K562 (cell line): ENCODE measurements at regions not wholly inside any gene's neighbourhood (a gene's known extent, or its start where the extent isn't known, plus 50 kb on each side); places are given as distances from the start of the nearest gene placed in this dataset.
A peak's percentile ranks its signal among the peaks of the same experiment; 100 is the strongest.

Experiments
- ATAC-seq: fragments of 200-7000 bp; cut with Tn5 transposase; 3 replicates; pipeline ENCODE4 v1.9.1; 2020; ENCODE audit warnings: moderate library complexity
- BruUV-seq: library from RNA; stranded (reverse); fragments of 400-500 nt; replicated peaks from 2 replicates; lab custom pipeline; 2021; lab: Mats Ljungman, UMichigan
- CTCF ChIA-PET: fragments of 300-600 bp; formaldehyde crosslinking; extraction: SDS; loops from one replicate; lab custom pipeline; 2021; ENCODE audit warnings: low intra/inter-chr PET ratio; lab: Yijun Ruan, JAX
- POLR2A ChIA-PET: fragments of 300-600, 350-650 bp; sonication (Branson Sonifier 250); formaldehyde crosslinking; extraction: SDS; loops from one replicate; lab custom pipeline; 2021; ENCODE audit warnings: antibody characterized with exemption, inconsistent platforms; lab: Yijun Ruan, JAX
- DNase-seq, 4 experiments: peaks; one replicate each; pipeline versions ENCODE4 v3.0.0 to v3.0.0-alpha.2; 2011 to 2018; ENCODE audit warnings: low spot score in 3 of 4, mixed read lengths in 3 of 4; ENCODE audit errors: extremely low read depth in 1 of 4
- FAIRE-seq: peaks from 2 replicates; lab custom pipeline; 2011; peaks lifted over from hg19 to GRCh38; lab: Jason Lieb, UNC
- H2AFZ ChIP-seq: 2 replicates; pipeline ENCODE4 v1.6.0; 2011; ENCODE audit warnings: low read depth, low read length, control low read depth, inconsistent platforms
- H3K27ac ChIP-seq: fragments of 200-600 bp; 3 replicates; pipeline ENCODE4 v1.8.0; 2011; ENCODE audit warnings: low read depth, mild to moderate bottlenecking, control low read depth, inconsistent platforms, low read length, moderate library complexity, mixed read lengths; ENCODE audit errors: extremely low read depth
- H3K27me3 ChIP-seq, 2 experiments: fragments of 300-600 bp in 1 of 2; 2 replicates in 1 of 2; 3 replicates in 1 of 2; pipeline versions ENCODE4 v1.6.0 to v1.8.0; 2011; ENCODE audit warnings: inconsistent platforms in 2 of 2, low read length in 2 of 2, mild to moderate bottlenecking in 1 of 2, mixed read lengths in 1 of 2, moderate library complexity in 1 of 2; ENCODE audit not compliant: control insufficient read depth in 2 of 2, insufficient read depth in 2 of 2
- H3K36me3 ChIP-seq: fragments of 300-600 bp; 3 replicates; pipeline ENCODE4 v1.8.0; 2011; ENCODE audit warnings: mild to moderate bottlenecking, low read length, inconsistent platforms; ENCODE audit not compliant: control insufficient read depth, insufficient read depth
- H3K4me1 ChIP-seq, 2 experiments: fragments of 200-600 bp in 1 of 2; replicated peaks in 1 of 2; 2 replicates in 1 of 2; 3 replicates in 1 of 2; pipeline versions ENCODE4 v1.5.1 to v1.8.0; 2011; ENCODE audit warnings: inconsistent platforms in 2 of 2, low read length in 2 of 2, mild to moderate bottlenecking in 1 of 2, mixed read lengths in 1 of 2, moderate library complexity in 1 of 2; ENCODE audit not compliant: control insufficient read depth in 2 of 2, insufficient read depth in 2 of 2
- H3K4me2 ChIP-seq: 2 replicates; pipeline ENCODE4 v1.6.1; 2011; ENCODE audit warnings: low read length, control low read depth, inconsistent platforms, mixed read lengths; ENCODE audit not compliant: insufficient read depth
- H3K4me3 ChIP-seq: fragments of 200-600 bp; sonication (generic), shearing (Covaris generic); 2 replicates; pipeline ENCODE4 v1.5.1; 2016; ENCODE audit warnings: control low read depth, inconsistent platforms
- H3K79me2 ChIP-seq: fragments of 200-600 bp; 3 replicates; pipeline ENCODE4 v1.8.0; 2011; ENCODE audit warnings: low read length, inconsistent platforms; ENCODE audit not compliant: control insufficient read depth, insufficient read depth
- H3K9ac ChIP-seq, 2 experiments: 2 replicates each; pipeline versions ENCODE4 v1.6.0 to v1.6.1; 2011; ENCODE audit warnings: low read depth in 2 of 2, low read length in 2 of 2, control low read depth in 1 of 2, inconsistent platforms in 1 of 2, mild to moderate bottlenecking in 1 of 2, mixed read lengths in 1 of 2; ENCODE audit not compliant: insufficient read depth in 1 of 2
- H3K9me1 ChIP-seq: one replicate; pipeline ENCODE4 v1.6.0; 2011; ENCODE audit warnings: inconsistent platforms, mild to moderate bottlenecking, low read length, moderate library complexity; ENCODE audit not compliant: control insufficient read depth, insufficient read depth
- H3K9me3 ChIP-seq: replicated peaks from 2 replicates; pipeline ENCODE4 v1.5.1; 2011; ENCODE audit warnings: low read depth, low read length, inconsistent platforms; ENCODE audit not compliant: control insufficient read depth, insufficient read depth
- H4K20me1 ChIP-seq: replicated peaks from 2 replicates; pipeline ENCODE4 v1.6.1; 2011; ENCODE audit warnings: low read length, inconsistent platforms, mixed read lengths; ENCODE audit not compliant: control insufficient read depth, insufficient read depth
- MAFG ChIP-seq: fragments of 450-650 bp; conservative IDR thresholded peaks from 2 replicates; pipeline ENCODE4 v1.6.1; 2016; ENCODE audit warnings: missing genetic modification characterization, missing compliant biosample characterization
- RAD21 ChIP-seq, 2 experiments: fragments of 250-450 bp in 1 of 2; fragments of 450-650 bp in 1 of 2; sonication (Bioruptor Pico) in 1 of 2; formaldehyde crosslinking in 1 of 2; IDR thresholded peaks in 1 of 2; conservative IDR thresholded peaks in 1 of 2; 2 replicates each; pipeline versions ENCODE4 v1.4.0 to v1.8.0; 2020 to 2022; ENCODE audit warnings: mild to moderate bottlenecking in 2 of 2, moderate library complexity in 1 of 2
- ZNF24 ChIP-seq: fragments of 450-650 bp; IDR thresholded peaks from 2 replicates; pipeline ENCODE4 v1.6.1; 2016
- WGBS: fragments of 100-300 bp; shearing (Covaris generic); methylation state at CpG from one replicate; pipeline ENCODE4 v1.1.6; 2016; ENCODE audit warnings: low coverage, mixed read lengths; ENCODE audit not compliant: insufficient coverage; ENCODE audit errors: missing lambda C conversion rate; 5-methylcytosine and 5-hydroxymethylcytosine counted together
- in situ Hi-C: fragments of 300-500 bp; cut with MboI; formaldehyde crosslinking; loops from 4 replicates; pipeline ENCODE4 v1.15.0; 2018; ENCODE audit warnings: inconsistent platforms, mixed read lengths
- intact Hi-C: fragments of 100-400 bp; cut with micrococcal nuclease; formaldehyde crosslinking; loops from 2 replicates; pipeline ENCODE4 v1.14.2; 2022
- TF ChIP-seq, protein P1 (sequence below), 3 experiments: IDR thresholded peaks in 2 of 3; conservative IDR thresholded peaks in 1 of 3; 2 replicates each; pipeline ENCODE4 v1.5.1; 2011 to 2012; ENCODE audit warnings: low read length in 3 of 3, mild to moderate bottlenecking in 3 of 3, control low read depth in 2 of 3, improper control_type of control experiment in 1 of 3, inconsistent platforms in 1 of 3, low read depth in 1 of 3, mixed read lengths in 1 of 3, moderate library complexity in 1 of 3; ENCODE audit not compliant: insufficient read depth in 2 of 3
- TF ChIP-seq, protein P2 (sequence below), 2 experiments: fragments of 450-650 bp; formaldehyde crosslinking in 1 of 2; IDR thresholded peaks; 2 replicates each; pipeline versions ENCODE4 v1.4.0 to v1.6.1; 2014 to 2020; ENCODE audit warnings: mild to moderate bottlenecking in 2 of 2, borderline replicate concordance in 1 of 2, low read depth in 1 of 2
- TF ChIP-seq, protein P3 (sequence below): sonication (generic); formaldehyde crosslinking; IDR thresholded peaks from 2 replicates; pipeline ENCODE4 v1.8.0; 2022; ENCODE audit warnings: missing genetic modification reagents, mild to moderate bottlenecking, borderline replicate concordance

DNA sequence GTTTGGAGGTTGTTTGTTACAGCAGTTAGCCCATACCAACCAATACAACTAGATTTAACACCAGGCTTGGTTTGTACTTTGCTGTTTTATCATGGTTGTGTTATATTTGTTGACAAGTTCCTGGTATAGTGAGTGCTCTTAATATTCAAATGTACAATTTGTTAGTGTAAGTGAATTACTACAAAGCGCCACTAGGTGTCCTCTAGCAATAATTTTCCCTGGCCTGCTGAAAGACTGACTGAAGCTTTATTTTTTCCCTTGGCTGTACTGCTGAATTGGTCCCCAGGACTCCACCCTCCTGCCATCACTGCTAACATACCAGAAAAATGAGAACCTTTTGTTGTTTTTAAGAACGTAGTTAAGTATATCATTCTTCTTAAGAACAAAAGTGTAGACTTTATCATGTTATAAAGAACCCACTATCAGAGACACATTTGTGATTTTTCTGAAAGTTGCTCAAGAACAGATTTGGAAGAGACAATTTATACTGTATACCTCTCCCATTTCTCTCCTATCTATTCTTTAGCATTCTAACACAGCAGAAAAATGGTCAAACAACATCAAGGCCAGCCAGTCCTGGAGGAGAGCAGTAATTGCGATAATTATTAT is 75.3 kb upstream of the FAR2 start:
- no TSS peak for BruUV-seq
- Histone ChIP-seq H3K27me3 (no peaks in the 10 kb centered on the region), H4K20me1 (no peaks in the 10 kb centered on the region), H3K36me3 (no peaks in the 10 kb centered on the region), H3K9me3 (no peaks in the 10 kb centered on the region), H3K27ac (no peak overlapping the region), H2AFZ (no peak overlapping the region), H3K9me1 (no peaks in the 10 kb centered on the region), H3K9ac (no peak overlapping the region), H3K4me2 (no peak overlapping the region), H3K79me2 (no peaks in the 10 kb centered on the region), H3K4me3 (no peak overlapping the region), H3K4me1 (no peaks in the 10 kb centered on the region)
- ChIA-PET POLR2A (interaction anchor here (1.3 kb wide), 1 partner anchor 13 kb away, joined by 3 read pairs; no protein-coding TSS in a partner anchor), CTCF (interaction anchor here (0.5 to 1.7 kb wide), 2 partner anchors 244 to 316 kb away, joined by 3 to 13 read pairs; no protein-coding TSS in a partner anchor)
- FAIRE-seq: peak; percentile 73
- TF ChIP-seq RAD21 (CRISPR knock-in tag; conservative IDR thresholded peaks at IDR 0.05 in 1 of 2, IDR thresholded peaks at IDR 0.05 in 1 of 2) (peak; percentile 71), ZNF24 (no peak), MAFG (tag) (no peak)
- TF ChIP-seq, protein P1, sequence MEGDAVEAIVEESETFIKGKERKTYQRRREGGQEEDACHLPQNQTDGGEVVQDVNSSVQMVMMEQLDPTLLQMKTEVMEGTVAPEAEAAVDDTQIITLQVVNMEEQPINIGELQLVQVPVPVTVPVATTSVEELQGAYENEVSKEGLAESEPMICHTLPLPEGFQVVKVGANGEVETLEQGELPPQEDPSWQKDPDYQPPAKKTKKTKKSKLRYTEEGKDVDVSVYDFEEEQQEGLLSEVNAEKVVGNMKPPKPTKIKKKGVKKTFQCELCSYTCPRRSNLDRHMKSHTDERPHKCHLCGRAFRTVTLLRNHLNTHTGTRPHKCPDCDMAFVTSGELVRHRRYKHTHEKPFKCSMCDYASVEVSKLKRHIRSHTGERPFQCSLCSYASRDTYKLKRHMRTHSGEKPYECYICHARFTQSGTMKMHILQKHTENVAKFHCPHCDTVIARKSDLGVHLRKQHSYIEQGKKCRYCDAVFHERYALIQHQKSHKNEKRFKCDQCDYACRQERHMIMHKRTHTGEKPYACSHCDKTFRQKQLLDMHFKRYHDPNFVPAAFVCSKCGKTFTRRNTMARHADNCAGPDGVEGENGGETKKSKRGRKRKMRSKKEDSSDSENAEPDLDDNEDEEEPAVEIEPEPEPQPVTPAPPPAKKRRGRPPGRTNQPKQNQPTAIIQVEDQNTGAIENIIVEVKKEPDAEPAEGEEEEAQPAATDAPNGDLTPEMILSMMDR (IDR thresholded peaks at IDR 0.05 in 2 of 3, conservative IDR thresholded peaks at IDR 0.05 in 1 of 3; ENCODE audit: insufficient read depth in 2 of 3, low read depth in 1 of 3, low read length in 3 of 3): peak; percentile 38 to 68 (median 56); a peak in 5 of 6 replicates
- TF ChIP-seq, protein P2, sequence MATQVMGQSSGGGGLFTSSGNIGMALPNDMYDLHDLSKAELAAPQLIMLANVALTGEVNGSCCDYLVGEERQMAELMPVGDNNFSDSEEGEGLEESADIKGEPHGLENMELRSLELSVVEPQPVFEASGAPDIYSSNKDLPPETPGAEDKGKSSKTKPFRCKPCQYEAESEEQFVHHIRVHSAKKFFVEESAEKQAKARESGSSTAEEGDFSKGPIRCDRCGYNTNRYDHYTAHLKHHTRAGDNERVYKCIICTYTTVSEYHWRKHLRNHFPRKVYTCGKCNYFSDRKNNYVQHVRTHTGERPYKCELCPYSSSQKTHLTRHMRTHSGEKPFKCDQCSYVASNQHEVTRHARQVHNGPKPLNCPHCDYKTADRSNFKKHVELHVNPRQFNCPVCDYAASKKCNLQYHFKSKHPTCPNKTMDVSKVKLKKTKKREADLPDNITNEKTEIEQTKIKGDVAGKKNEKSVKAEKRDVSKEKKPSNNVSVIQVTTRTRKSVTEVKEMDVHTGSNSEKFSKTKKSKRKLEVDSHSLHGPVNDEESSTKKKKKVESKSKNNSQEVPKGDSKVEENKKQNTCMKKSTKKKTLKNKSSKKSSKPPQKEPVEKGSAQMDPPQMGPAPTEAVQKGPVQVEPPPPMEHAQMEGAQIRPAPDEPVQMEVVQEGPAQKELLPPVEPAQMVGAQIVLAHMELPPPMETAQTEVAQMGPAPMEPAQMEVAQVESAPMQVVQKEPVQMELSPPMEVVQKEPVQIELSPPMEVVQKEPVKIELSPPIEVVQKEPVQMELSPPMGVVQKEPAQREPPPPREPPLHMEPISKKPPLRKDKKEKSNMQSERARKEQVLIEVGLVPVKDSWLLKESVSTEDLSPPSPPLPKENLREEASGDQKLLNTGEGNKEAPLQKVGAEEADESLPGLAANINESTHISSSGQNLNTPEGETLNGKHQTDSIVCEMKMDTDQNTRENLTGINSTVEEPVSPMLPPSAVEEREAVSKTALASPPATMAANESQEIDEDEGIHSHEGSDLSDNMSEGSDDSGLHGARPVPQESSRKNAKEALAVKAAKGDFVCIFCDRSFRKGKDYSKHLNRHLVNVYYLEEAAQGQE (IDR thresholded peaks at IDR 0.05; ENCODE audit: borderline replicate concordance): peak; percentile 34; the same call in 1 of the 2 replicates
- TF ChIP-seq, protein P2 (CRISPR knock-in tag; IDR thresholded peaks at IDR 0.05; ENCODE audit: low read depth): no peak
- TF ChIP-seq, protein P3, sequence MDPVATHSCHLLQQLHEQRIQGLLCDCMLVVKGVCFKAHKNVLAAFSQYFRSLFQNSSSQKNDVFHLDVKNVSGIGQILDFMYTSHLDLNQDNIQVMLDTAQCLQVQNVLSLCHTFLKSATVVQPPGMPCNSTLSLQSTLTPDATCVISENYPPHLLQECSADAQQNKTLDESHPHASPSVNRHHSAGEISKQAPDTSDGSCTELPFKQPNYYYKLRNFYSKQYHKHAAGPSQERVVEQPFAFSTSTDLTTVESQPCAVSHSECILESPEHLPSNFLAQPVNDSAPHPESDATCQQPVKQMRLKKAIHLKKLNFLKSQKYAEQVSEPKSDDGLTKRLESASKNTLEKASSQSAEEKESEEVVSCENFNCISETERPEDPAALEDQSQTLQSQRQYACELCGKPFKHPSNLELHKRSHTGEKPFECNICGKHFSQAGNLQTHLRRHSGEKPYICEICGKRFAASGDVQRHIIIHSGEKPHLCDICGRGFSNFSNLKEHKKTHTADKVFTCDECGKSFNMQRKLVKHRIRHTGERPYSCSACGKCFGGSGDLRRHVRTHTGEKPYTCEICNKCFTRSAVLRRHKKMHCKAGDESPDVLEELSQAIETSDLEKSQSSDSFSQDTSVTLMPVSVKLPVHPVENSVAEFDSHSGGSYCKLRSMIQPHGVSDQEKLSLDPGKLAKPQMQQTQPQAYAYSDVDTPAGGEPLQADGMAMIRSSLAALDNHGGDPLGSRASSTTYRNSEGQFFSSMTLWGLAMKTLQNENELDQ (CRISPR knock-in tag): no peak
- WGBS: 12% methylated on average over 3 of the region's 3 CpGs
- peak; percentile 77 for ATAC-seq
- intact Hi-C loops (loop anchor here (1.0 to 10.0 kb wide), 2 partner anchors 244 to 1731 kb away; no protein-coding TSS in a partner anchor), in situ Hi-C loops (no loop called here)
- peak; percentile 10 to 40 (median 30) for DNase-seq
